Non-pigmented ciliary epithelial cell (primary cell): ENCODE measurements at regions not wholly inside any gene's neighbourhood (a gene's known extent, or its start where the extent isn't known, plus 50 kb on each side); places are given as distances from the start of the nearest gene placed in this dataset.

Experiments used
- DNase-seq: peaks from one replicate; pipeline ENCODE4 v3.0.0-alpha.2; 2010; ENCODE audit warnings: low read depth

GRCh38 chr3:83092521-83093221, 1331.2 kb upstream of the GBE1 start:
- no peak for DNase-seq

- no peak for DNase-seq
Measured at GRCh38 chr3:83076041-83076440, 1314.6 kb upstream of the GBE1 start.

- no peak for DNase-seq
Measured at GRCh38 chr3:83074485-83074884, 1313.0 kb upstream of the GBE1 start.

GRCh38 chr3:83065851-83066460, 1304.5 kb upstream of the GBE1 start:
- DNase-seq, result no peak

GRCh38 chr3:83063446-83063845, 1302.0 kb upstream of the GBE1 start:
- DNase-seq, result no peak

- DNase-seq, result no peak
Measured at GRCh38 chr3:83048556-83048955, 1287.1 kb upstream of the GBE1 start.

GRCh38 chr3:83039422-83039821, 1278.0 kb upstream of the GBE1 start:
- no peak for DNase-seq

- DNase-seq, result no peak
Measured at GRCh38 chr3:83035704-83036010, 1274.2 kb upstream of the GBE1 start.

- DNase-seq, result no peak
Measured at GRCh38 chr3:83034806-83035703, 1273.6 kb upstream of the GBE1 start.

GRCh38 chr3:83033133-83033532, 1271.7 kb upstream of the GBE1 start:
- DNase-seq, result no peak

- DNase-seq, result no peak
Measured at GRCh38 chr3:83023086-83023485, 1261.6 kb upstream of the GBE1 start.

GRCh38 chr3:83011481-83011880, 1250.0 kb upstream of the GBE1 start:
- DNase-seq, result no peak

GRCh38 chr3:83003917-83004316, 1242.5 kb upstream of the GBE1 start:
- DNase-seq, result no peak

GRCh38 chr3:83002869-83003445, 1241.5 kb upstream of the GBE1 start:
- DNase-seq, result no peak

GRCh38 chr3:82999777-83000176, 1238.3 kb upstream of the GBE1 start:
- DNase-seq, result no peak

GRCh38 chr3:82978368-82978767, 1216.9 kb upstream of the GBE1 start:
- no peak for DNase-seq

- DNase-seq, result no peak
Measured at GRCh38 chr3:82977871-82978270, 1216.4 kb upstream of the GBE1 start.

- no peak for DNase-seq
Measured at GRCh38 chr3:82973791-82974190, 1212.3 kb upstream of the GBE1 start.

- DNase-seq, result no peak
Measured at GRCh38 chr3:82960379-82960778, 1198.9 kb upstream of the GBE1 start.

- DNase-seq, result no peak
Measured at GRCh38 chr3:82957696-82958095, 1196.3 kb upstream of the GBE1 start.

- no peak for DNase-seq
Measured at GRCh38 chr3:82957079-82957478, 1195.6 kb upstream of the GBE1 start.

GRCh38 chr3:82954486-82954885, 1193.0 kb upstream of the GBE1 start:
- DNase-seq, result no peak

GRCh38 chr3:82942041-82942440, 1180.6 kb upstream of the GBE1 start:
- DNase-seq, result no peak
